Neural crest cell (in vitro differentiated cells): ENCODE measurements at regions not wholly inside any gene's neighbourhood (a gene's known extent, or its start where the extent isn't known, plus 50 kb on each side); places are given as distances from the start of the nearest gene placed in this dataset.
"Not testable (repeated sequence)": the region's sequence is repeated elsewhere in the genome, so short reads cannot be mapped to it uniquely, and the experiment has no call there.

Source experiments
- DNase-seq: peaks from one replicate; pipeline ENCODE4 v3.0.0; 2021; ENCODE audit warnings: low read depth, mixed read lengths, low spot score
- H3K27ac Mint-ChIP-seq: one replicate; pipeline ENCODE4 v1.8.0; 2021; ENCODE audit warnings: mild to moderate bottlenecking, mixed read lengths; ENCODE audit not compliant: unreplicated experiment
- H3K27me3 Mint-ChIP-seq: 2 replicates; pipeline ENCODE4 v1.8.0; 2021; ENCODE audit warnings: low read depth, mild to moderate bottlenecking, mixed read lengths
- H3K36me3 Mint-ChIP-seq: 2 replicates; pipeline ENCODE4 v1.8.0; 2021; ENCODE audit warnings: low read depth, mild to moderate bottlenecking, mixed read lengths
- H3K4me1 Mint-ChIP-seq: 2 replicates; pipeline ENCODE4 v1.8.0; 2021; ENCODE audit warnings: mixed read lengths
- H3K4me3 Mint-ChIP-seq: one replicate; pipeline ENCODE4 v1.8.0; 2021; ENCODE audit warnings: mild to moderate bottlenecking, mixed read lengths
- H3K9me3 Mint-ChIP-seq: 2 replicates; pipeline ENCODE4 v1.8.0; 2021; ENCODE audit warnings: mixed read lengths
- CTCF ChIP-seq: fragments of 200-600 bp; sonication (generic); conservative IDR thresholded peaks from 2 replicates; pipeline ENCODE4 v1.5.0; 2021; ENCODE audit warnings: antibody characterized with exemption, mild to moderate bottlenecking

- Mint-ChIP-seq H3K9me3 (no peaks in the 10 kb centered on the region), H3K27ac (no peak overlapping the region), H3K27me3 (peaks cover 36% of the 10 kb centered on the region), H3K4me3 (no peak overlapping the region), H3K36me3 (no peaks in the 10 kb centered on the region), H3K4me1 (no peaks in the 10 kb centered on the region)
- TF ChIP-seq CTCF = no peak
- no peak for DNase-seq
Observed at GRCh38 chr10:8279598-8279997, 225.1 kb downstream of the GATA3 start.

GRCh38 chr10:8280946-8281345, 226.5 kb downstream of the GATA3 start:
- Mint-ChIP-seq H3K4me3 (no peak overlapping the region), H3K27me3 (peaks cover 33% of the 10 kb centered on the region), H3K9me3 (peaks cover 5% of the 10 kb centered on the region), H3K27ac (no peak overlapping the region), H3K36me3 (no peaks in the 10 kb centered on the region), H3K4me1 (no peaks in the 10 kb centered on the region)
- no peak for TF ChIP-seq CTCF
- DNase-seq = no peak

DNA sequence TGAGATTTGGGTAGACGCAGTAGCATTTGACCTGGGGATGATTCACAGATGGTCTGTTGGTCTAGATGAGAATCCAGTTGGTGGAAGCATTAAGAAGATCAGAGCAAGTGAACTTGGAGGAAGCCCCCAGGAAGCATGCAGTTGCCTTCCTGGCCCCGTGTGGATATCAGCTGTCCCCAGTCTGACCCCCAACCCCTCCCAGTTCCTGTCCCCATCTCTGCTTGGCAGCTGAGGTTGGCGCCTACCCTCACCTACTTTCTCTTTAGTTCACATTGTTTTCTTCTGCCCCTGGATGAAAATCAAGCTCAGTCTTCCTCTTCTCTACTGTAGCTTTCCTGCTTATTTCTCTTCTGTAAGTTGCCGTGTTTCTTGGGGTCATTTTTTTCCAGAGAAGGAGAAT, 227.9 kb downstream of the GATA3 start:
- H3K9me3 Mint-ChIP-seq = peaks cover 5% of the 10 kb centered on the region
- H3K27me3 Mint-ChIP-seq = peaks cover 33% of the 10 kb centered on the region
- H3K4me3 Mint-ChIP-seq = no peak overlapping the region
- TF ChIP-seq CTCF = no peak
- no peaks in the 10 kb centered on the region for H3K36me3 Mint-ChIP-seq
- no peak for DNase-seq
- no peaks in the 10 kb centered on the region for H3K4me1 Mint-ChIP-seq
- no peak overlapping the region for H3K27ac Mint-ChIP-seq

DNA sequence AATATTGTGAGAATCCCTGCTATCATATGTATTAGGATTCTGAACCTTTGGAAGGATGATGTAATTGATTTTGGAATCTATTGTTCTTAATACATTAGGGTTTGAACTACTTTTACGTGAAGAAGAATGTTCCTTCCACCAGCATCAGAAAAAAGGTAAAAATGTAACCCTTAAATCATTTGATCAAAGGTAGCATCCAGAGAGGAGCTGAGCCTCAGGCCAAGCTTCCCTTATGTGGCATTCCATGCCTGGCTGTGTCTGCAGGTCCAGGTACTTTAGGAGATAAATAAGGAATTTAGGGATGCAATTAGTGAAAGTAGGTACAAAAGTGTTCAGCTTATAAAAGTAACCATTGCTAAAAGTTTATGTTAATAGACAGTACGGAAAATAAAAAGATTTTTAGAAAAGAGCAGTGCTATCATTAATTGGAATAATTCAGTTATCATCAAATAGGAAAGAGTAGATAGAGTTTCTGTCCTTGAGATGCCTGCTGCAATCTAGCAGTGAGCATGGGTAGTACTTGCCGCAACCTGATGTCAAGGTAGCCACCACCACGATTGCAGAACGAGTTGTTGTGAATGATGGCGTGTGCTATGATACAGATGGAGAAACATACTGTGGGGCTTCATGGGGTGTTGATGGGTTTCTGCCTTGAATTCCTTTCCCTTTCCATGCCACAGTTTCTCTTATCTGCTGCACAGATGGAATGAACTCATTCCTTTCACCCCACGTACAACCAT, 228.8 kb downstream of the GATA3 start:
- peaks cover 32% of the 10 kb centered on the region for H3K27me3 Mint-ChIP-seq
- no peaks in the 10 kb centered on the region for H3K36me3 Mint-ChIP-seq
- peaks cover 5% of the 10 kb centered on the region for H3K9me3 Mint-ChIP-seq
- H3K27ac Mint-ChIP-seq = no peak overlapping the region
- no peak for TF ChIP-seq CTCF
- no peak overlapping the region for H3K4me3 Mint-ChIP-seq
- H3K4me1 Mint-ChIP-seq = no peaks in the 10 kb centered on the region
- DNase-seq = no peak

- H3K27ac Mint-ChIP-seq = no peak overlapping the region
- H3K4me3 Mint-ChIP-seq = no peak overlapping the region
- no peaks in the 10 kb centered on the region for H3K4me1 Mint-ChIP-seq
- no peak for DNase-seq
- peaks cover 5% of the 10 kb centered on the region for H3K9me3 Mint-ChIP-seq
- H3K36me3 Mint-ChIP-seq = no peaks in the 10 kb centered on the region
- TF ChIP-seq CTCF = no peak
- H3K27me3 Mint-ChIP-seq = peaks cover 31% of the 10 kb centered on the region
Observed at GRCh38 chr10:8283986-8284385, 229.5 kb downstream of the GATA3 start.

GRCh38 chr10:8285970-8286369, 231.5 kb downstream of the GATA3 start:
- DNase-seq, H3K4me1 Mint-ChIP-seq, H3K27ac Mint-ChIP-seq, H3K9me3 Mint-ChIP-seq, H3K36me3 Mint-ChIP-seq, H3K4me3 Mint-ChIP-seq: not testable (repeated sequence)
- peaks cover 38% of the 10 kb centered on the region for H3K27me3 Mint-ChIP-seq
